Pulmonary artery endothelial cell (primary cell): ENCODE measurements at regions not wholly inside any gene's neighbourhood (a gene's known extent, or its start where the extent isn't known, plus 50 kb on each side); places are given as distances from the start of the nearest gene placed in this dataset.

Source experiments
- DNase-seq: peaks from one replicate; pipeline ENCODE4 v3.0.0-alpha.2; 2011; ENCODE audit warnings: low read depth, low spot score

GRCh38 chr4:160175064-160175643, 1072.3 kb downstream of the RAPGEF2 start:
- no peak for DNase-seq

- DNase-seq, result no peak
Observed at GRCh38 chr4:160180211-160180610, 1077.3 kb downstream of the RAPGEF2 start.

- DNase-seq, result no peak
Observed at GRCh38 chr4:160182727-160183126, 1079.8 kb downstream of the RAPGEF2 start.

GRCh38 chr4:160184884-160185283, 1082.0 kb downstream of the RAPGEF2 start:
- no peak for DNase-seq

- DNase-seq, result no peak
Observed at GRCh38 chr4:160193787-160194186, 1090.9 kb downstream of the RAPGEF2 start.

- no peak for DNase-seq
Observed at GRCh38 chr4:160194716-160195115, 1091.8 kb downstream of the RAPGEF2 start.

GRCh38 chr4:160202802-160203201, 1099.9 kb downstream of the RAPGEF2 start:
- no peak for DNase-seq

GRCh38 chr4:160212078-160212477, 1109.2 kb downstream of the RAPGEF2 start:
- DNase-seq, result no peak

- no peak for DNase-seq
Observed at GRCh38 chr4:160213366-160213765, 1110.5 kb downstream of the RAPGEF2 start.

- DNase-seq, result no peak
Observed at GRCh38 chr4:160217352-160217751, 1114.5 kb downstream of the RAPGEF2 start.

GRCh38 chr4:160224049-160224448, 1121.2 kb downstream of the RAPGEF2 start:
- no peak for DNase-seq

- DNase-seq, result no peak
Observed at GRCh38 chr4:160233141-160233540, 1130.3 kb downstream of the RAPGEF2 start.

GRCh38 chr4:160235285-160235684, 1132.4 kb downstream of the RAPGEF2 start:
- DNase-seq, result no peak

- no peak for DNase-seq
Observed at GRCh38 chr4:160235771-160236170, 1132.9 kb downstream of the RAPGEF2 start.

- DNase-seq, result no peak
Observed at GRCh38 chr4:160238790-160239189, 1135.9 kb downstream of the RAPGEF2 start.

- DNase-seq, result no peak
Observed at GRCh38 chr4:160247091-160247656, 1144.3 kb downstream of the RAPGEF2 start.

GRCh38 chr4:160251522-160252170, 1148.8 kb downstream of the RAPGEF2 start:
- DNase-seq, result no peak

GRCh38 chr4:160257318-160257717, 1154.4 kb downstream of the RAPGEF2 start:
- no peak for DNase-seq

- no peak for DNase-seq
Observed at GRCh38 chr4:160265014-160265413, 1162.1 kb downstream of the RAPGEF2 start.

GRCh38 chr4:160265836-160266235, 1163.0 kb downstream of the RAPGEF2 start:
- no peak for DNase-seq

GRCh38 chr4:160276785-160277325, 1174.0 kb downstream of the RAPGEF2 start:
- DNase-seq, result no peak

- no peak for DNase-seq
Observed at GRCh38 chr4:160283081-160283480, 1180.2 kb downstream of the RAPGEF2 start.

- DNase-seq, result no peak
Observed at GRCh38 chr4:160284516-160284915, 1181.6 kb downstream of the RAPGEF2 start.
